Ovary (tissue), 3 donors: ENCODE measurements at regions not wholly inside any gene's neighbourhood (a gene's known extent, or its start where the extent isn't known, plus 50 kb on each side); places are given as distances from the start of the nearest gene placed in this dataset.

Source experiments
- POLR2A ChIP-seq: fragments of 450-650 bp; IDR thresholded peaks from one replicate; pipeline ENCODE4 v1.6.1; 2017; ENCODE audit warnings: antibody characterized with exemption, mild to moderate bottlenecking, moderate library complexity
- TF ChIP-seq, protein P1 (sequence below), 3 donors: fragments of 450-650 bp in 2 of 3; fragments of 200-600 bp in 1 of 3; IDR thresholded peaks; one replicate each; pipeline versions ENCODE4 v1.5.1 to v1.8.0; 2016 to 2022; ENCODE audit warnings: antibody characterized with exemption in 3 of 3, mild to moderate bottlenecking in 1 of 3
- donor health status: DM: no; HTN: no; CAD: no.

DNA sequence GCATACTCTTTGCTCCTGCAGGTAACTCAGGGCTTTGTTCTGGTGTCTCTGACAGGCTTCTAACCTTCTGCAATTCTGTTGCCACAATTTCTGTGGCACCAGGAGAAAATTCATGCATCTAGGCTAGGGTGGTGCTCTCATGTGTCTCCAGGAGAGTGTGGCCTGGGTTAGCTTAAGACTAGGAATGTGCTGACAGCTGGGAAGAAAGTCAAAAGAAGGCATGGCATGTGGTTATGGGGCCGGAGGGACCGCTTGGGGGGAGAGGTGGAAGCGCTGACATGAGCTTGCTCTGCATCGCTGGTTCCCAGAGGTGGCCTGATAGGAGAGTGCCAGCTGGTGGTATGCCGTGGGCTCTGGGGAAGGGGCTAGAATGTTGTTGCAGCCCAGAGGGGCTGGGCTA is 173.3 kb upstream of the TNP1 start:
- TF ChIP-seq, protein P1, sequence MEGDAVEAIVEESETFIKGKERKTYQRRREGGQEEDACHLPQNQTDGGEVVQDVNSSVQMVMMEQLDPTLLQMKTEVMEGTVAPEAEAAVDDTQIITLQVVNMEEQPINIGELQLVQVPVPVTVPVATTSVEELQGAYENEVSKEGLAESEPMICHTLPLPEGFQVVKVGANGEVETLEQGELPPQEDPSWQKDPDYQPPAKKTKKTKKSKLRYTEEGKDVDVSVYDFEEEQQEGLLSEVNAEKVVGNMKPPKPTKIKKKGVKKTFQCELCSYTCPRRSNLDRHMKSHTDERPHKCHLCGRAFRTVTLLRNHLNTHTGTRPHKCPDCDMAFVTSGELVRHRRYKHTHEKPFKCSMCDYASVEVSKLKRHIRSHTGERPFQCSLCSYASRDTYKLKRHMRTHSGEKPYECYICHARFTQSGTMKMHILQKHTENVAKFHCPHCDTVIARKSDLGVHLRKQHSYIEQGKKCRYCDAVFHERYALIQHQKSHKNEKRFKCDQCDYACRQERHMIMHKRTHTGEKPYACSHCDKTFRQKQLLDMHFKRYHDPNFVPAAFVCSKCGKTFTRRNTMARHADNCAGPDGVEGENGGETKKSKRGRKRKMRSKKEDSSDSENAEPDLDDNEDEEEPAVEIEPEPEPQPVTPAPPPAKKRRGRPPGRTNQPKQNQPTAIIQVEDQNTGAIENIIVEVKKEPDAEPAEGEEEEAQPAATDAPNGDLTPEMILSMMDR (IDR thresholded peaks at IDR 0.05), result no peak
- TF ChIP-seq POLR2A, result no peak
